ENCODE measurements at regions not wholly inside any gene's neighbourhood (a gene's known extent, or its start where the extent isn't known, plus 50 kb on each side); places are given as distances from the start of the nearest gene placed in this dataset.

- Histone ChIP-seq H3K4me2 (ENCODE audit: low read depth, low read length) (no peak overlapping the region), H3K4me1 (ENCODE audit: insufficient read depth, low read length) (peaks cover 54% of the 10 kb centered on the region), H4K20me1 (ENCODE audit: insufficient read depth, low read length) (no peaks in the 10 kb centered on the region), H3K9ac (ENCODE audit: insufficient read depth, low read depth, low read length) (no peak overlapping the region), H2AFZ (ENCODE audit: low read length) (no peak overlapping the region), H3K27me3 (ENCODE audit: control insufficient read depth in 1 of 2, insufficient read depth in 2 of 2, low read length in 2 of 2) (peaks cover 5 to 35% of the 10 kb centered on the region in 2 experiments), H3K9me3 (ENCODE audit: low read length) (no peaks in the 10 kb centered on the region), H3K36me3 (replicated peaks in 1 of 2; ENCODE audit: control insufficient read depth in 1 of 2, insufficient read depth in 2 of 2, low read length in 2 of 2) (no peaks in the 10 kb centered on the region), H3K27ac (ENCODE audit: extremely low read length, insufficient read depth, low read length) (no peak overlapping the region), H3K4me3 (replicated peaks in 1 of 3; ENCODE audit: insufficient read depth in 1 of 3, low read depth in 2 of 3, low read length in 3 of 3) (no peak overlapping the region), H3K79me2 (ENCODE audit: insufficient read depth, low read length) (no peaks in the 10 kb centered on the region)
- intact Hi-C loops (cut with micrococcal nuclease; ENCODE audit: unreplicated experiment) (no loop called here), in situ Hi-C loops (cut with HindIII; ENCODE audit: extremely low pct_ligation_motif_present, low pct_unique_long_range_greater_than_20kb) (loop anchor here (10.0 kb wide), 1 partner anchor 140 kb away; no protein-coding TSS in a partner anchor)
- ChIA-PET CTCF (ENCODE audit: low intra/inter-chr PET ratio, low total read pairs) (no interaction called here), POLR2A (no interaction called here)
- FAIRE-seq: no peak
- no TSS peak for BruUV-seq (replicated peaks)
- no peak for ATAC-seq
- WGBS (ENCODE audit: low lambda C conversion rate): 46% methylated on average over 33 of the region's 33 CpGs
- TF ChIP-seq SNAPC4 (CRISPR knock-in tag; IDR thresholded peaks at IDR 0.05) (no peak), POGK (CRISPR knock-in tag; conservative IDR thresholded peaks at IDR 0.05) (no peak), ZNF616 (CRISPR knock-in tag; IDR thresholded peaks at IDR 0.05; ENCODE audit: low read depth) (no peak), BRCA1 (CRISPR knock-in tag; IDR thresholded peaks at IDR 0.05) (no peak), ZNF660 (CRISPR knock-in tag; IDR thresholded peaks at IDR 0.05; ENCODE audit: borderline replicate concordance, low read depth) (no peak), BRF2 (CRISPR knock-in tag; IDR thresholded peaks at IDR 0.05) (no peak), CREB1 (IDR thresholded peaks at IDR 0.05) (no peak), CREB1 (CRISPR knock-in tag; IDR thresholded peaks at IDR 0.05) (no peak)
- no peak for DNase-seq (ENCODE audit: low spot score)
Measured at GRCh38 chr16:29254676-29255495, 151.6 kb downstream of the NPIPB11 start.

All from HepG2 (cell line).